GM18508 (cell line): ENCODE measurements at regions not wholly inside any gene's neighbourhood (a gene's known extent, or its start where the extent isn't known, plus 50 kb on each side); places are given as distances from the start of the nearest gene placed in this dataset.
"Not testable (repeated sequence)": the region's sequence is repeated elsewhere in the genome, so short reads cannot be mapped to it uniquely, and the experiment has no call there.

Source experiments
- ATAC-seq: cut with Tn5 transposase; IDR thresholded peaks from one replicate; pipeline ENCODE4 v1.9.1; 2021; ENCODE audit warnings: moderate number of reproducible peaks; ENCODE audit not compliant: insufficient read depth, unreplicated experiment

DNA sequence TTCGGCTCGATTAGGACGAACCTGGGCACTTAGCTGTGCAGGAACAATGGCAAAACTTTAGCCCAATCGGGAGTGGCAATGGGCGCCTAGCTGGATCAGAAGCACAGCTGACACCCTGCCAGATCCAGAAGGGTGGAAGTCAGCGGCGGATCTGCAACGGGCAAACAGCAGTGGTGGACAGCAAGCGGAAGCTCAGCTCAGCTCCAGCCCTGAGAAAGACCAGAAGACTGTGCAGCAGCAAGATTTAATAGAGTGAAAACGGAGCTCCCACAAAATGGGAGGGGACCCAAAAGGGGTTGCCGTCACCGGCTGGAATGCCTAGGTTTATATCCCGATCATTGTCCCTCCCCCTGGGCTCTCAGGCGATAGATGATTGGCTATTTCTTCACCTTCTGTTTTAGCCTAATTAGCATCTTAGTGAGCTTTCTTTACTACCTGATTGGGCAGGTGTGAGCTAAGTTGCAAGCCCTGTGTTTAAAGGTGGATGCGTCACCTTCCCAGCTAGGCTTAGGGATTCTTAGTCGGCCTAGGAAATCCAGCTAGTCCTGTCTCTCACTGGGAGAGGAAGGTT lies 1237.9 kb downstream of the CDH12 start:
- no peak for ATAC-seq

DNA sequence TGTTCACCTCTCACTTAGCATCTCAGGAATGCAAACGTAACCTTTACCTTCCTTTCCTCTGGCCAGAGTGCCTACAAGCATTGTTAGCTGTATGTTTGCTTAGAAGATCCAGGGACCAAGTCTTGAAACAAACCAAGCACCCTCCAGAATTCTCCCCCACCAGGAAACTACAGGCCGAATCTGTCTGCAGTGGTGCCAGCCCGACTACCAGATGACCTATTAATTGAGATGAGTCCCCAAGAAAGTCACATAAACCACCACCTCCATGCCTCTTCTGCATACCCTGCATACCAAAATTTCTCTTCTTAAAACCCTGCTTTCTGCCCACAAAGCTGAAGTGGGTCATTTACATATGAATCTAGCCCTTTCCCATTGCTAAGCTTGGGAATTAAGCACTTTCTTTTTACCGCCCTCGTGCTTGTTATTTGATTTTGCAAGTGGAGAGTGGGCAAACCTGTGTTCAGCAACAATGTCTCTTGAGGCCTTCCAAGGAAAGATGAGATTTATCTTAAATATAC lies 1239.1 kb downstream of the CDH12 start:
- ATAC-seq, result no peak

DNA sequence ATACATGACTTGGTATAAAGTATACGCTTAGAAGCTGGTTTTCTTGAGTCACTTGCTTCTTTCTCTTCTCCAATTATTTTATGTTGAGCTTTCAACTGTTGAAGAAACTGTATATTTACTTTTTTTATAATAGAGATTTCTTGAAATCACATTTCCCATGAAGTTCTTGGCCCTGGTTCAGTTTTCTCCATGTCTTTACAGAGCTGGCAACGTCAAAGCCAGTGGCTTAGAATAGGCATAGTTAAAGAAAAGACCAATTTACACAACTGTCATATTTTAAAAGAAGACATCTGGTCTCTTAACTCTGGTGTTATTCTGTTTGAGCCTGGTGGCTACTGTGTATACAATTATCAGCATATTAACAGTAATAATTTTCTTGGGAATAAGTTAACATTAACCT lies 1249.3 kb downstream of the CDH12 start:
- no peak for ATAC-seq

DNA sequence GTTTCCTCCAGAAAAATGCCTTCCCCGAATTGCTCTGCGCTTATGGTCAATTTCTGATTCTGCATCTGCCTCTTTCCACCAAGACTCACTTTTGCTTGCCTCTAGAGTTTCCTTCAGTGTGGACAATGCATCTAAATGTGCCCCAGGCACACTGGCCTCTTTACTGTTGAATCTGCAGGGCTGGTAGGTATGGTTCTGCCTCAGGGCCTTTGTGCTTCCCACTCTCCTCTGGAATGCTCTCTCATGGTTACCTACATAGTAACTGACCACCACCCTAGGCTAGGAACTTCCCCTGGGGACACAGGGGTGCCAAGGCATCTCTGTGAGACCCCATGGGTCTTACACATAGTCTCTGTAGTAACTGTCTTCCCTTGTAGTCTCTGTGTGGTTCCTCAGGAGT lies 1258.6 kb downstream of the CDH12 start:
- no peak for ATAC-seq

DNA sequence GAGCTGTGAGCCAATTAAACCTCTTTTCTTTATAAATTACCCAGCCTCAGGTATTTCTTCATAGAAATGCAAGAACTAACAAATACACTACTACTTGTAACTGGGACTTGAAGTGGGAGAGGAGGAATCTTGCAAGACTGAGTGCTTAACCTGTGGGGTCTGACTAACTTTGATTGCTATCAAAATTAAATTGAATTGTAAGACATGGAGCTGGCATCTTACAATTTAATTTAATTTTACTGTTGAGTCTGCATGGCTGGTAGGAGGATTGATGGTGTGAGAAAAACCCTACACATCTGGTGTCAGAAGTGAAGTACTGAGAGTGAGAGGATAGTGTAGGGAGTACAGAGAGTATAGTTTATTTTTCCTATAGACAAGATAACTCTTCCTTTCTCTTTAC lies 1259.9 kb downstream of the CDH12 start:
- no peak for ATAC-seq

DNA sequence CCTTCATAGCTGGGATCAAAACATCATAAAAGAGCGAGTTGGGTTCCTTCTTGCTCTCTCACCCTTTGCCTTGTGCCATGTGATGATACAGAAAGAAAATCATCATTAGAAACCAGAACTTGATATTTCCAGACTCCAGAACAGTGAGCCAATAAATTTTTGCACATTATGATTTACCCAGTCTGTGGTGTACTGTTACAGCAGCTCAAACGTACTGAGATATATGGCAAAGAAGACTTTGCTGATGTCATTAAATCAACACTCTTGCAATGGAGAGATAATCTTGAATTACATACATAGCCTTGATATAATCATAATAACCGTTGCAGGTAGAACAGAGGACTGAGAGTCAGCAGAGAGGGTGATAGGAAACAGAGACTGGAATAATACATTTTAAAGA lies 1271.6 kb downstream of the CDH12 start:
- ATAC-seq, result no peak

DNA sequence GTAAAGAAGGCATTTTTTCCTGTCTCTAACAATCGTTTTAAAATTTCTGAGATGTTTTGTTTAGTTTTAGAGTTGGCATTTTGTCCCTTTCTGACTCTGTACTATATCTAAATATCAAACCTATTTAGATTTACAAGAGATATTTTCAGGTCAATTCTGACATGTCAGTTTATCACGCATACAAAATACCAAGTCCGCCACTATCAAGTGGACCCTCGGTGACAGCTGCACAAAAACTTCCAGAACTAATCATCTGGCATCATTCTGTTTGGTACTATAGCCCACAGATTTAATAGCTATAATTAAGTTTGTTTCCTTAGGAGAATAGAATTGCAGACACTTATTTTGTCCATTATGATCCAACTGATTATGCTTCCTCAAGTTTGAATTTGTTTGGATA lies 1278.2 kb downstream of the CDH12 start:
- no peak for ATAC-seq

DNA sequence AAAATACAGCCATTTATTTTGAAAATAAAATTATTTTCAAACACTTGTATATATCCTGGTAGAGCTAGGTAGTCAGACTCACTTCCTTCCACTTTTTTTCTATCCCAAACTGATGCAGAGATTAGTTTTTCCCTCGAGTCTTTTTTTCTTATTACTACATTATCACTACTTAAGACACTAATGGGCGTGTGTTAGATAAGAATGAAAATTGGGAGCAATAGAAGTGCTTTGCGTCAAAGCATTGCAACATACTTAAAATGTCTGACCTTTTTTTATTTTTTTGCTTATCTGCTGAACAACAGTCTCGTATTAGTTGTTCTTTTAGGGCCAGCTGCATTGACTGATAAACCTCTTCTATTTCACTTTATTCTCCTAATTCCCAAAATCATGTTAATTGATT lies 1278.7 kb downstream of the CDH12 start:
- no peak for ATAC-seq

DNA sequence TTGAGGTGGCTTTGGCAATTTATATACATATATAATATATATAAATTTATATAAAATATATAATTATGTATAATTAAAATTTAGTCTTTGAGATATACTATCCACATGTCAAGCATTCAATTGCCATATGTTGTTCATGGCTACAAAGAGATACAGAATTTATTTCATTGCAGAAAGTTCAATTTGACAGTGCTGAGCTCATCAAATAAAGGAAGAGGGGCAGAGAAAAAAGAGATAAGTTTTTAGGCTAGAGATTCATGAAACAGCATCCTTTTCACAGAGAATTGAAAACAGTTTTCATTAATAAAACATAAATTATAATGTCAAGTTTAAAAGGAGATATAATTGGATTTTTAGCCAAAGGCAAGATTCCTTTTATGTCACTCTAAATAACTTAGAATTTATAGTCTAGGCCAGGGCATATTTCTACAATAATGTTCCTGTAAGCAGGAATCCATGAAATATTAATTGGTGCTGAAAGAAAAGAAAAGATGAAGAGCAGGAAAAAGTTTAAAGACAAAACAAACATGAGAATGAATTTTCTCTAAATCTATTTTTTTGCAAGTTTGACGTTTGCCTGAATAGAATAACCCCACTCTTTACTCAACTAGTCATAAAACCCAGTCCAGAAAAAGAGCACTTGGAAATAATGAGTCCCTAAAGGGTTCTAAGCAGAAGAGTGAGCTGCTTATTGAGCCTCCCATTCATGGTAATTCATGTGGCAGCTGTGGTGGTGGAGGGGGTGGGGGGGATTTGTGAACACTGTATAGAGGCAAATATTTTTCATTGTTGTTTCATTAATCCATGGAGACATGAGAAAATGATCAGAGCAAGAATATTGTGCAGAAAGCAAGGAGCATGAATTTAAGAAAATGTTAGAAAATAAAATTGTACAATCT lies 1279.5 kb downstream of the CDH12 start:
- no peak for ATAC-seq

DNA sequence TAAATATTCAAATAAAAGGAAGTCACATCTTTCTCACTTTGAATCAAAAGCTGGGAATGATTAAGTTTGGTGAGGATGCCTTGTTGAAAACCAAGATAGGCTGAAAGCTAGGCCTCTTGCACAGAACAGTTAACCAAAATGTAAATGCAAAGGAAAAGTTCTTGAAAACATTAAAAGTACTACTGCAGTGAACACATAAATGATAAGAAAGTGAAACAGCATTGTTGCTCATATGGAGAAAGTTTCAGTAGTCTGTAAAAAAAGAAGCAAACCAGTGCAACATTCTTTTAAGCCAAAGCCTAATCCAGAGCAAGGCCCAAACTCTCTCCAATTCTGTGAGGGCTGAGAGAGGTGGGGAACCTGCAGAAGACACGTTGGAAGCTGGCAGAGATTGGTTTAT lies 1281.9 kb downstream of the CDH12 start:
- ATAC-seq, result not testable (repeated sequence)

DNA sequence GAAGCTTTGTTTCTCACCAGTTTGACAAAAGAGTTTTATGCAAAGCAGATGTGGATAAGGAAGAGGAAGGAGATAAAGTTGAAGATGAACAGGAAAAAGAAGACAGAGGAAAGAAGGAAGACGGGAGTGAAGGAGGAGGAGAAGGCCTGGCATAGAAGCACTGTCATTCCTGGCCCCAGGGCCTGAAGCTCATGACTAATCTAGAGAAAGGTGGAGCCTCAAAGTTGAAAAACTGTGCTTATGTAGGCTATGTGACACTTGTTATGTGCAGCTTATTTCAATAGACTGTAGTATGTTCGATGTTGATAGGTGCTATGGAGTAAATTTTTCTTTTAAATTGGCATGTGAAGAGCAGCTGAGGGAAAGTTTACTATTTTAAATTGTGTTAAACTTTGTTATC lies 1294.0 kb downstream of the CDH12 start:
- not testable (repeated sequence) for ATAC-seq

DNA sequence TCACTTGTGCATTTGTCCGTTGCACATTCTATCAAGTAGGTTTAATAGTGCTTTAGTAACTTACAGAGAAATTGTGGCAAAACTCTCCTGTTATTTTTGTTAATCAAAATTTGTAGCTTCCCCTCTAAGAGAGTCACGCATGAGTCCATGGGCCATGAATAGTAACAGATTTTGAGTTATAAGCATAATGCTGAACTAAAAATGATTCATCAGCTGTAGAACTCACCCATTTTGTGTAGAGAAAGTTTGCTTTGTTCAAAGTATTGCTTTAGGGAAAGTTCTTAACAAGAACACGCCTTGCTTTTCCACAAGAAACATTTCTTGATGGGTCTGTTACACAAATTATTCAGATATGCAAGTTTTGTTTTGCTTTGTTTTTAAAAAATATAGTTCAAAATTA lies 1300.9 kb downstream of the CDH12 start:
- not testable (repeated sequence) for ATAC-seq

DNA sequence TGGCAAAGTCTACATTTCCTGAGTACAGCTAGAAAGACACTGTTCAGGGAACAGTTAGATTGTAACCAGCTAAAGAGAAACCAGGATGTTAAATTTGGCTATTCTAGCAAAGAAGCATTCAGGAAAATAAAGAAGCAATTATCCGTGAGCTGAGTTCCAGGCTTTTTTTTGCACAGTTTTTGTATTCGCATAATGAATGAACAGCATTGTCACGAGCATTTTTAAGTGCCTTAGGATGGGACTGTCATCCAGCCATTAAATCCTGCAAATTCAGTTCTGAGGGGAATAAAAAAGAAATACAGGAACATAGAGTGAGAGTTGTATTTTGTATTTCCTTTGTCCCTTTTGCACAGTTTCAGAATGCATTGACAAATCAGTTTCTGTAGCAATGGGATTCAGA lies 1302.2 kb downstream of the CDH12 start:
- not testable (repeated sequence) for ATAC-seq

DNA sequence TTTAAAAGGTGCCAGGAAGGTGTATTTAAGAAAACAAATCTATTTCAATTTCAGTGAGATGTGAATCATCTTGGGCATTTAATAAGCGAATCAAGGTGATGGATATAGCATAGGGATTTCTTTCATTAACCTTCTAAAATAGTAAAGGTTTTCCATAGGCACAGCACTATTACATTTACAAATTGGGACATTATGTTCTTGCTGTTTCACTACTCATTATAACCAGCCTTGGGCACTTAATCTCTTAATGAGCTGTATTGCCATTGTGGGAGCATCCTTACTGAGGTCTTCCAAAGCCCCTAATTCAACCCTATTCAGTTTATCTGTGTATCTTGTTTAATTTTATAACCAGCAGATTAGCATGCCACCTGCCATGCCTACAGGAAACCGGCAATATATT lies 1305.5 kb downstream of the CDH12 start:
- not testable (repeated sequence) for ATAC-seq

DNA sequence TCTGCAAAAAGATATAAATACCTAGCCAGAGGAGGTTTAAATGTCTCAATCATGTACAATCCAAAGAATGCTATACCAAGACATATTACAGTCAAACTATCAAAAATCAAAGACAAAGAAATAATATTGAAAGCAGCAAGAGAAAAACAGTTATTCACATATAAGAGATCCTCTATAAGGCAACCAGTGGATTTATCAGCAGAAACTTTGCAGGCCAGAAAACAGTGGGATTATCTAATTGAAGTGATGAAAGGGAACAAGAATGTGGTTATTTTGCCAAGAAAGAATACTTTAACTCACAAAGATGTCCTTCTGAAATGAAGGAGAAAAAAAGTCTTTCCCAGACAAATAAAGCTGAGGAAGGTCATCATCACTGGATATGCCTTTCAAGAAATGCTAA lies 1318.0 kb downstream of the CDH12 start:
- ATAC-seq, result not testable (repeated sequence)

DNA sequence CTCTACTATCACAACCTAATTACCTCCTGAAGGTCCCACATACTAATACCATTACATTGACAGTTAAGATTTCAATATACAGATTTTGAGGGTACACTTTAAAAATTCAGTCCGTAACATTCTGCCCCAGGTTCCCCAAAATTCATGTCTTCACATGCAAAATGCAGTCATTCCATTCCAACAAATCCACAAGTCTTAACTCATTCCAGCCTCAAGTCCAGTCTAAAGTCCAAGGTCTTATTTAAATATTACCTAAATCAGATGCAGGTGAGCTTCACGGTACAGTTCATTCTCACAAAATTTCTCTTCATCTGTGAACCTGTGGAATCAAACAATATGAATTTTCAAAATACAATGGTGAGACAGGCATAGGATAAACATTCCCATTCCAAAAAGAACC lies 1332.0 kb downstream of the CDH12 start:
- ATAC-seq, result not testable (repeated sequence)

DNA sequence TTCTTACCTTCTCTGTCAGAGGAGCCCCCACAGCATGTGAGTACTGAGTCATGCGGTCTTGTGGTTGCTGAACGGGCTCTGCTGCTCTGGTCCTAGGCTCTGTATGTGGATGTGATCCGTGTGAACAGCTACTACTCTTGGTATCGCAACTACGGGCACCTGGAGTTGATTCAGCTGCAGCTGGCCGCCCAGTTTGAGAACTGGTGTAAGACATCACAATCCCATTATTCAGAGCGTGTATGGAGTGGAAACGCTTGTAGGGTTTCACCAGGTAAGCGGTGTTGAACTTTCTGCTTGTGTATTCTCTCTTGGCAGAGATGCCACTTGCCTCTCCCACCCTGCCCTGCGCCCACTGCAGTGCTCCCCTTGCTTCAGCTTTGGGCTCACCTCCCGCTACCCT lies 1356.2 kb downstream of the CDH12 start:
- not testable (repeated sequence) for ATAC-seq

DNA sequence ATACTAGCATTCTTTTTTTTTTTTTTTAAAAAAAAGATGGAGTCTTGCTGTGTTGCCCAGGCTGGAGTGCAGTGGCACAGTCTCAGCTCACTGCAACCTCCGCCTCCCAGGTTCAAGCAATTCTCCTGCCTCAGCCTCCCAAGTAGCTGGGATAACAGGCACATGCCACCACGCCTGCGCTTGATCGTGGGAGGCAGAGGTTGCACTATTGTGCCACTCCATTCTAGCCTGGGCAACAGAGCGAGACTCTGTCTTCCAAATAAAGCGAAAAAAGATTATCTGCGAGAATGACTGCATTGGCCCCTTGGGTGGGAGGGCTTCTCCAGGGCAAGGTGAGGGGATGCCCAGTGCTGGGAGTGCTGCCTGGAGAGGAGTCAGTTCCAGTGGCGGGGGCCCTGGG lies 1357.1 kb downstream of the CDH12 start:
- ATAC-seq, result not testable (repeated sequence)

DNA sequence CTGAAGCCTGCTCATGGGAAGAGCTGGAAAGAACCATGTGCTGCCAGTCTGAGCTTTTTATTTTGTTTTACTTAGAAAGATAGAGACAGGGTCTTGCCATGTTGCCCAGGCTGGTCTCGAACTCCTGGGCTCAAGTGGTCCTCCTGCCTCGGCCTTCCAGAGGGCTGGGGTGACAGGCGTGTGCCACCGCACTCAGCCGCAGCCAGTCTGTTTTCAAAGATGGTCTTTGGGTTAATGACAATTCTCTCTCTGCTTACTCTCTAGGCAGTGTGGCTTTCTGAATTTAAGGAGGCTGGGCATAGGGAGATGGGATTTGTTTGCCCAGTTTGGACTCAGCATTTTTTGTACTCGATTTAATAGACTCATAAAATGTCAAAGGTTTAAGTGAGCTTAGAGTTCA lies 1357.9 kb downstream of the CDH12 start:
- ATAC-seq, result not testable (repeated sequence)

DNA sequence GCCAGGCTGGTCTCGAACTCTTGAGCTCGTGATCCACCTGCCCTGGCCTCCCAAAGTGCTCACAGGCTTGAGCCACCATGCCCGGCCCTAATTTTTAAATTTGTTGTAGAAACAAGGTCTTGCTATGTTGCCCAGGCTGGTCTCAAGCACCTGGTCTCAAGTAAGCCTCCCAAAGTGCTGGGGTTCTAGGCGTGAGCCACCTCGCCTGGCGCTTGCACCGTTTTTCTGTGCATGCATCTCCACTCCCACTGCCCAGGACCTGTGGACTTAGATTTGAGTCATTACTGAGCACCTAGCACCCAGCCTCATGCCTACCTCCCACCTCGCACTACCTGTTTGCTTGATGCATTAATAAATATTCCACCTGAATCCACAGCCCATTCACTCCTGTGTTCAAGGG lies 1359.1 kb downstream of the CDH12 start:
- ATAC-seq, result not testable (repeated sequence)

DNA sequence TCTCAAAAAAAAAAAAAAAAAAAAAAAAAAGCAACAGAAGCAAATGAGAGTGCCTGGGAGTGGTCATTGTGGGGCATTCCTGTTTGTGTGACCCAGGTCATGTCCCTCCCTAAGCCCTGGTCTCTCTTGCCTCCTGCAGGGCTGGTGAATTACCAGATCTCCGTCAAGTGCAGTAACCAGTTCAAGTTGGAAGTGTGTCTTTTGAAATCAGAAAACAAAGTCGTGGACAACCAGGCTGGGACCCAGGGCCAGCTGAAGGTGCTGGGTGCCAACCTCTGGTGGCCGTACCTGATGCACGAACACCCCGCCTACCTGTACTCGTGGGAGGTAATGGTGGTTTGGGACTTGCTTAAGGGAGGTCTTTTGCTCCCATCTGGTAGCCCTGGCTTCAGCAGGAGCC lies 1362.0 kb downstream of the CDH12 start:
- ATAC-seq, result not testable (repeated sequence)

DNA sequence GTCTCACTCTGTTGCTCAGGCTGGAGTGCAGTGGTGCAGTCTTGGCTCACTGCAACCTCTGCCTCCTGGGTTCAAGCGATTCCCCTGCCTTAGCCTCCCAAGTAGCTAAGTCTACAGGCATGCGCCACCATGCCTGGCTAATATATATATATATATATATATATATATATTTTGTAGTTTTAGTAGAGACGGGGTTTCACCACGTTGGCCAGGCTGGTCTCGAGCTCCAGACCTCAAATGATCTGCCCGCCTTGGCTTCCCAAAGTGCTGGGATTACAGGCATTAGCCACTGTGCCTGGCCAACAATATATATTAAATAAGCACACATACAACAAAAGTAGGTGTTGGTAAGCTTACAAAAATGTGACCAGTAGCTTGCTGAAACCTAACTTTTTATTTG lies 1364.3 kb downstream of the CDH12 start:
- ATAC-seq, result not testable (repeated sequence)
